ENCODE measurements at regions not wholly inside any gene's neighbourhood (a gene's known extent, or its start where the extent isn't known, plus 50 kb on each side); places are given as distances from the start of the nearest gene placed in this dataset.

DNA sequence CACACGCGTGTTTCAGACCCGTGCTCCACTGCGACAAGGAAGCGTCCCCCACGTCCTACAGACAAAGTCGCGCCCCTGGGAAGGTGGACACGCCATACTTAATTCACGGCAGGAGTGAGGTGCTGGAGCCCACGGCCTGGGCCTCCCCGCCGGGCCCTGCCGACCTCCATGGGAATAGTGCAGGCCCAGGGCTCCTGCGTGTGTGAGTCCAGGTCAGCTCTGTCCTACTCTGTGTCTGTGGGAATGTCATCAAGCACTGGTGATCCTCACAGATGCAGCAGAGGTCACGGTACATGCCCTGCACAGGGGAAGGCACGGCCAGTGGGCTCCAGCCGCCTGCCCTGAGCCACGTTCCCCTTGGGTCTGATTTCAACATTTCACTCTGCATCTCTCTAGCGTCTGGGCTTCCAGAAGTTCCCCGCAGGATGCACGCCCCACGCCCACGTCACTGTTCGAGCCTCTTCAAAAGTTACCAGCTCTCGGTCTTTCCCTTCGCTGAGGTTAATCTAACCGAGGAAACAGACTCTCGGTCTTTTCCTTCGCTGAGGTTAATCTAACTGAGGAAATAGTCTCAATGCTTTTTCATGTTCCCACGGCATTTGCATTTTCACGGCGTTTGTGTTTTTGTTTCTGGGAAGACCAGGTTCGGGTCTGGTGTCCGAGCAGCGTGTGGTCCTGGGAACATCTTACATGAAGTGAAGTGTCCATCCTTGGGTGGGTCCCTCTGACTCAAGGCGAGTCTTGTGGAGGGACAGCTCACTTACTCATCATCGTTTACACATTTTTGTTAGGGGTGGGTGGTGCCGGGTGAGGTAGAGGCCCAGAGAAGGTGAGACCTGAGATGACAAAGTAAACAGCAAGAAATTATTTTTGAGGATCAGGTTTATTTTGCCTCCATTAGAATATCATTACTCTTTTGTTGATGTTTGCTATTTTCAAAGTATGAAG, 157.3 kb upstream of the ALKAL2 start:
- Histone ChIP-seq H3K4me3 (no peak overlapping the region), H3K27me3 (no peaks in the 10 kb centered on the region), H3K4me1 (no peaks in the 10 kb centered on the region), H3K9me3 (no peaks in the 10 kb centered on the region), H3K36me3 (no peaks in the 10 kb centered on the region), H3K27ac (no peak overlapping the region)
- intact Hi-C loops (cut with DNase I) = no loop called here
- TF ChIP-seq POLR2A (IDR thresholded peaks at IDR 0.05) = no peak
- TF ChIP-seq, protein P1, sequence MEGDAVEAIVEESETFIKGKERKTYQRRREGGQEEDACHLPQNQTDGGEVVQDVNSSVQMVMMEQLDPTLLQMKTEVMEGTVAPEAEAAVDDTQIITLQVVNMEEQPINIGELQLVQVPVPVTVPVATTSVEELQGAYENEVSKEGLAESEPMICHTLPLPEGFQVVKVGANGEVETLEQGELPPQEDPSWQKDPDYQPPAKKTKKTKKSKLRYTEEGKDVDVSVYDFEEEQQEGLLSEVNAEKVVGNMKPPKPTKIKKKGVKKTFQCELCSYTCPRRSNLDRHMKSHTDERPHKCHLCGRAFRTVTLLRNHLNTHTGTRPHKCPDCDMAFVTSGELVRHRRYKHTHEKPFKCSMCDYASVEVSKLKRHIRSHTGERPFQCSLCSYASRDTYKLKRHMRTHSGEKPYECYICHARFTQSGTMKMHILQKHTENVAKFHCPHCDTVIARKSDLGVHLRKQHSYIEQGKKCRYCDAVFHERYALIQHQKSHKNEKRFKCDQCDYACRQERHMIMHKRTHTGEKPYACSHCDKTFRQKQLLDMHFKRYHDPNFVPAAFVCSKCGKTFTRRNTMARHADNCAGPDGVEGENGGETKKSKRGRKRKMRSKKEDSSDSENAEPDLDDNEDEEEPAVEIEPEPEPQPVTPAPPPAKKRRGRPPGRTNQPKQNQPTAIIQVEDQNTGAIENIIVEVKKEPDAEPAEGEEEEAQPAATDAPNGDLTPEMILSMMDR (IDR thresholded peaks at IDR 0.05) = no peak
- no peak for TF ChIP-seq POLR2AphosphoS5 (IDR thresholded peaks at IDR 0.05; ENCODE audit: insufficient read depth in 1 of 2, low read depth in 1 of 2)
- DNase-seq (ENCODE audit: extremely low spot score in 2 of 2) = no peak

DNA sequence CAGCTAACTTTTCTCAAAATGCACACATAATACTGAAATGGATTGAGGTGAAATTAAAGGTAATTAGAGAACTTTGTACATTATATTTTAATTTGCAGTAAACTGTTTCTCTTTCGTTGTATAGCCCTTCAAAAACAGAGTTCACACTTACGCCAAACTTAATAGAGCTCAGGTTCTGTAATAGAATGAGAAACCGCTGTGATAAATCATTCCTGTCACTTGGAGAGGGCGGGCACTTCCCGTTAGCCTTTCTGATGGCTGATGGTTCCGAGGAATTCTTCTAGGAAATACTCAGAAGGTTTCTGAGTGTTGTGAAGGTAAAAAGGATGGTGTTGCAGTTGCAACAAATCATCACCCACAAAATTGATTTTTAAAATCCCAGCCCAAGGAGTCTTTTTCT, 155.8 kb upstream of the ALKAL2 start:
- no peak for DNase-seq (ENCODE audit: extremely low spot score in 2 of 2)
- H3K4me3 ChIP-seq = no peak overlapping the region
- no peaks in the 10 kb centered on the region for H3K4me1 ChIP-seq
- H3K27ac ChIP-seq = no peak overlapping the region
- H3K9me3 ChIP-seq = no peaks in the 10 kb centered on the region
- TF ChIP-seq POLR2A (IDR thresholded peaks at IDR 0.05) = no peak
- TF ChIP-seq POLR2AphosphoS5 (IDR thresholded peaks at IDR 0.05; ENCODE audit: insufficient read depth in 1 of 2, low read depth in 1 of 2) = no peak
- TF ChIP-seq, protein P1 (IDR thresholded peaks at IDR 0.05) = no peak
- no peaks in the 10 kb centered on the region for H3K36me3 ChIP-seq
- intact Hi-C loops (cut with DNase I) = no loop called here
- no peaks in the 10 kb centered on the region for H3K27me3 ChIP-seq

DNA sequence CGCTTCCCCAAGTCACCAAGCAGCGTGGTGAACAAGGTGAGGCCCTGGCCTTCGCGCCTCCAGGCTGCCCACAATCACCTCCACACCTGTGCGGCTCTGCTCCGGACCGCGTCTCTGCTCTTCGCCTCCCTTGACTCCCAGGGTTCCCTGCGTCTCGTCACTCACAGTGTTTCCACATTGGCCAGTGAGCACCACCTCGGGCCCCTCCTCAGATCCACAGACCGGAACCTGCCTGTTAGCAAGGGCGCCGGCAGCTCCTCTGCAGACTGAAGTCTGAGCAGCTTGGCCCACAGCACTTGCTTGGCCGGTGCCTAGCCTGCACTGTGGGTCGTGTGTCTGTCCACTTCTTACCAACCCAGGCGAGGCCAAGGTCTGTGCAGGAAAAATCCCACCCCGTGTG, 155.3 kb upstream of the ALKAL2 start:
- Histone ChIP-seq H3K27me3 (no peaks in the 10 kb centered on the region), H3K9me3 (no peaks in the 10 kb centered on the region), H3K4me3 (no peak overlapping the region), H3K36me3 (no peaks in the 10 kb centered on the region), H3K4me1 (no peaks in the 10 kb centered on the region), H3K27ac (no peak overlapping the region)
- no peak for TF ChIP-seq POLR2AphosphoS5 (IDR thresholded peaks at IDR 0.05; ENCODE audit: insufficient read depth in 1 of 2, low read depth in 1 of 2)
- TF ChIP-seq POLR2A (IDR thresholded peaks at IDR 0.05) = no peak
- TF ChIP-seq, protein P1 (IDR thresholded peaks at IDR 0.05) = no peak
- intact Hi-C loops (cut with DNase I) = no loop called here
- no peak for DNase-seq (ENCODE audit: extremely low spot score in 2 of 2)

DNA sequence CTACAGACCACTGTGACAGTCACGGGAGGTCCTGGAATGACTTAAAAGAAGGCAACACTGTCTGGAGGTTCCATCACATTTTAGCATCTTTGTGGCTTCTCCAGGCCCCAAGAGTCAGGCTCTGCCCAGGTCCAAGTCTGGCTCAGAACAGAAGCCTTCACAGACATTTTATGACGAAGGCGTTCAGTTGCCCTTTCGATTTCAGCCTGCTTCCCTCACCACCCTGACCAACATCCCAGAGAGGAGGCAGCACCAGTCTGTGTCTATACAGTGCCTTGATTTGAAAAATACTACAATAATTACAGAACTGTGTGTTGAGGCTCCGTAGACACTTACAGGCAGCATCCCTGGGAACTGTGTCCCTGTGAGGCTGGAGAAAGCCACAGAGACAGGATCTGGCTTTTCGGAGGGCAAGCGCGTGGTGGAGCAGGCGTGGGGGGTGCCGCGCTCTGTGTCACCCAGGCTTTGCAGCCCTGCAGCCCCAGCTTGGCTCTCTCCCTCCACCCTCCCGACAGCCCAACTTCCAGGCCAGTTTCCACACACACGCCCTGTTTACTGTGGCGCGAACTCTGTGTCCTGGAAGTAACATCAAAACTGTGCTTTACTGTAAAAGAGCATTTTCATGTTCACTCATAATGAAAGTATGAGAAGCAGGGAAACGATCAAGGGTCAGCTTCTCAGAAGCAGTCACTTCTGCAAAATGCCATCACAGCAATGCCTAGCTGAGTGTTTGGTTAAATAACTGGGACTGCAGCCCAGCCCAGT, 153.5 kb upstream of the ALKAL2 start:
- intact Hi-C loops (cut with DNase I) = no loop called here
- TF ChIP-seq POLR2AphosphoS5 (IDR thresholded peaks at IDR 0.05; ENCODE audit: insufficient read depth in 1 of 2, low read depth in 1 of 2) (no peak), POLR2A (IDR thresholded peaks at IDR 0.05) (no peak)
- TF ChIP-seq, protein P1 (IDR thresholded peaks at IDR 0.05) = no peak
- no peaks in the 10 kb centered on the region for H3K36me3 ChIP-seq
- H3K27me3 ChIP-seq = no peaks in the 10 kb centered on the region
- no peaks in the 10 kb centered on the region for H3K4me1 ChIP-seq
- H3K4me3 ChIP-seq = no peak overlapping the region
- no peak overlapping the region for H3K27ac ChIP-seq
- DNase-seq (ENCODE audit: extremely low spot score in 2 of 2) = no peak
- H3K9me3 ChIP-seq = no peaks in the 10 kb centered on the region

Data from vagina (tissue), 2 donors.